ENCODE measurements at regions not wholly inside any gene's neighbourhood (a gene's known extent, or its start where the extent isn't known, plus 50 kb on each side); places are given as distances from the start of the nearest gene placed in this dataset.
"Not testable (repeated sequence)": the region's sequence is repeated elsewhere in the genome, so short reads cannot be mapped to it uniquely, and the experiment has no call there.

GRCh38 chr5:82720213-82721086 lies 356.7 kb downstream of the TMEM167A start:
- Histone ChIP-seq H3K36me3 (ENCODE audit: control insufficient read depth, insufficient read depth, low read length, severe bottlenecking) (no peaks in the 10 kb centered on the region), H3K27me3 (replicated peaks; ENCODE audit: control insufficient read depth, insufficient read depth, low read length) (no peaks in the 10 kb centered on the region), H3K4me1 (ENCODE audit: control insufficient read depth, insufficient read depth, low read length) (no peaks in the 10 kb centered on the region), H3K4me3 (ENCODE audit: low read length) (no peak overlapping the region), H3K9me3 (ENCODE audit: control insufficient read depth, low read length) (no peaks in the 10 kb centered on the region), H3K9ac (ENCODE audit: low read length) (no peak overlapping the region)
- no peak for DNase-seq (ENCODE audit: low read depth)

- Histone ChIP-seq H3K4me1 (ENCODE audit: control insufficient read depth, insufficient read depth, low read length) (no peaks in the 10 kb centered on the region), H3K9me3 (ENCODE audit: control insufficient read depth, low read length) (no peaks in the 10 kb centered on the region), H3K9ac (ENCODE audit: low read length) (no peak overlapping the region), H3K36me3 (ENCODE audit: control insufficient read depth, insufficient read depth, low read length, severe bottlenecking) (no peaks in the 10 kb centered on the region), H3K27me3 (replicated peaks; ENCODE audit: control insufficient read depth, insufficient read depth, low read length) (no peaks in the 10 kb centered on the region), H3K4me3 (ENCODE audit: low read length) (no peak overlapping the region)
- peak; percentile 38 for DNase-seq (ENCODE audit: low read depth)
Measured at GRCh38 chr5:82719368-82719767, 357.8 kb downstream of the TMEM167A start.

GRCh38 chr5:82717738-82718137 lies 359.5 kb downstream of the TMEM167A start:
- Histone ChIP-seq H3K4me3 (ENCODE audit: low read length) (no peak overlapping the region), H3K36me3 (ENCODE audit: control insufficient read depth, insufficient read depth, low read length, severe bottlenecking) (no peaks in the 10 kb centered on the region), H3K27me3 (replicated peaks; ENCODE audit: control insufficient read depth, insufficient read depth, low read length) (no peaks in the 10 kb centered on the region), H3K4me1 (ENCODE audit: control insufficient read depth, insufficient read depth, low read length) (no peaks in the 10 kb centered on the region), H3K9me3 (ENCODE audit: control insufficient read depth, low read length) (no peaks in the 10 kb centered on the region), H3K9ac (ENCODE audit: low read length) (no peak overlapping the region)
- DNase-seq (ENCODE audit: low read depth) = no peak

GRCh38 chr5:82714732-82715131 lies 362.5 kb downstream of the TMEM167A start:
- H3K27me3 ChIP-seq (replicated peaks; ENCODE audit: control insufficient read depth, insufficient read depth, low read length); H3K9ac ChIP-seq (ENCODE audit: low read length); H3K9me3 ChIP-seq (ENCODE audit: control insufficient read depth, low read length); DNase-seq (ENCODE audit: low read depth); H3K36me3 ChIP-seq (ENCODE audit: control insufficient read depth, insufficient read depth, low read length, severe bottlenecking); H3K4me3 ChIP-seq (ENCODE audit: low read length); H3K4me1 ChIP-seq (ENCODE audit: control insufficient read depth, insufficient read depth, low read length): not testable (repeated sequence)

GRCh38 chr5:82713811-82714210 lies 363.4 kb downstream of the TMEM167A start:
- Histone ChIP-seq H3K9ac (ENCODE audit: low read length) (no peak overlapping the region), H3K27me3 (replicated peaks; ENCODE audit: control insufficient read depth, insufficient read depth, low read length) (no peaks in the 10 kb centered on the region), H3K4me1 (ENCODE audit: control insufficient read depth, insufficient read depth, low read length) (no peaks in the 10 kb centered on the region), H3K9me3 (ENCODE audit: control insufficient read depth, low read length) (no peaks in the 10 kb centered on the region), H3K36me3 (ENCODE audit: control insufficient read depth, insufficient read depth, low read length, severe bottlenecking) (no peaks in the 10 kb centered on the region), H3K4me3 (ENCODE audit: low read length) (no peak overlapping the region)
- DNase-seq (ENCODE audit: low read depth) = no peak

- H3K4me1 ChIP-seq (ENCODE audit: control insufficient read depth, insufficient read depth, low read length) = no peaks in the 10 kb centered on the region
- no peak for DNase-seq (ENCODE audit: low read depth)
- no peak overlapping the region for H3K4me3 ChIP-seq (ENCODE audit: low read length)
- H3K9me3 ChIP-seq (ENCODE audit: control insufficient read depth, low read length) = peaks cover 4% of the 10 kb centered on the region
- no peaks in the 10 kb centered on the region for H3K36me3 ChIP-seq (ENCODE audit: control insufficient read depth, insufficient read depth, low read length, severe bottlenecking)
- H3K27me3 ChIP-seq (replicated peaks; ENCODE audit: control insufficient read depth, insufficient read depth, low read length) = no peaks in the 10 kb centered on the region
- H3K9ac ChIP-seq (ENCODE audit: low read length) = no peak overlapping the region
Measured at GRCh38 chr5:82707741-82708140, 369.5 kb downstream of the TMEM167A start.

- no peaks in the 10 kb centered on the region for H3K27me3 ChIP-seq (replicated peaks; ENCODE audit: control insufficient read depth, insufficient read depth, low read length)
- H3K4me1 ChIP-seq (ENCODE audit: control insufficient read depth, insufficient read depth, low read length) = no peaks in the 10 kb centered on the region
- no peak overlapping the region for H3K9ac ChIP-seq (ENCODE audit: low read length)
- no peaks in the 10 kb centered on the region for H3K36me3 ChIP-seq (ENCODE audit: control insufficient read depth, insufficient read depth, low read length, severe bottlenecking)
- peaks cover 4% of the 10 kb centered on the region for H3K9me3 ChIP-seq (ENCODE audit: control insufficient read depth, low read length)
- H3K4me3 ChIP-seq (ENCODE audit: low read length) = no peak overlapping the region
- DNase-seq (ENCODE audit: low read depth) = no peak
Measured at GRCh38 chr5:82704381-82704780, 372.8 kb downstream of the TMEM167A start.

- Histone ChIP-seq H3K9me3 (ENCODE audit: control insufficient read depth, low read length) (peaks cover 4% of the 10 kb centered on the region), H3K4me1 (ENCODE audit: control insufficient read depth, insufficient read depth, low read length) (no peaks in the 10 kb centered on the region), H3K4me3 (ENCODE audit: low read length) (no peak overlapping the region), H3K9ac (ENCODE audit: low read length) (no peak overlapping the region), H3K36me3 (ENCODE audit: control insufficient read depth, insufficient read depth, low read length, severe bottlenecking) (no peaks in the 10 kb centered on the region), H3K27me3 (replicated peaks; ENCODE audit: control insufficient read depth, insufficient read depth, low read length) (no peaks in the 10 kb centered on the region)
- DNase-seq (ENCODE audit: low read depth) = no peak
Measured at GRCh38 chr5:82702046-82702445, 375.1 kb downstream of the TMEM167A start.

GRCh38 chr5:82699737-82700136 lies 377.5 kb downstream of the TMEM167A start:
- no peak overlapping the region for H3K9ac ChIP-seq (ENCODE audit: low read length)
- no peak for DNase-seq (ENCODE audit: low read depth)
- H3K36me3 ChIP-seq (ENCODE audit: control insufficient read depth, insufficient read depth, low read length, severe bottlenecking) = no peaks in the 10 kb centered on the region
- H3K4me3 ChIP-seq (ENCODE audit: low read length) = no peak overlapping the region
- no peaks in the 10 kb centered on the region for H3K27me3 ChIP-seq (replicated peaks; ENCODE audit: control insufficient read depth, insufficient read depth, low read length)
- H3K9me3 ChIP-seq (ENCODE audit: control insufficient read depth, low read length) = no peaks in the 10 kb centered on the region
- no peaks in the 10 kb centered on the region for H3K4me1 ChIP-seq (ENCODE audit: control insufficient read depth, insufficient read depth, low read length)

GRCh38 chr5:82698026-82698425 lies 379.2 kb downstream of the TMEM167A start:
- no peaks in the 10 kb centered on the region for H3K27me3 ChIP-seq (replicated peaks; ENCODE audit: control insufficient read depth, insufficient read depth, low read length)
- H3K36me3 ChIP-seq (ENCODE audit: control insufficient read depth, insufficient read depth, low read length, severe bottlenecking) = no peaks in the 10 kb centered on the region
- H3K4me1 ChIP-seq (ENCODE audit: control insufficient read depth, insufficient read depth, low read length) = no peaks in the 10 kb centered on the region
- no peak overlapping the region for H3K9ac ChIP-seq (ENCODE audit: low read length)
- H3K4me3 ChIP-seq (ENCODE audit: low read length) = no peak overlapping the region
- no peaks in the 10 kb centered on the region for H3K9me3 ChIP-seq (ENCODE audit: control insufficient read depth, low read length)
- peak; percentile 41 for DNase-seq (ENCODE audit: low read depth)

- H3K4me1 ChIP-seq (ENCODE audit: control insufficient read depth, insufficient read depth, low read length) = no peaks in the 10 kb centered on the region
- no peak overlapping the region for H3K4me3 ChIP-seq (ENCODE audit: low read length)
- H3K27me3 ChIP-seq (replicated peaks; ENCODE audit: control insufficient read depth, insufficient read depth, low read length) = no peaks in the 10 kb centered on the region
- DNase-seq (ENCODE audit: low read depth) = no peak
- no peak overlapping the region for H3K9ac ChIP-seq (ENCODE audit: low read length)
- no peaks in the 10 kb centered on the region for H3K36me3 ChIP-seq (ENCODE audit: control insufficient read depth, insufficient read depth, low read length, severe bottlenecking)
- no peaks in the 10 kb centered on the region for H3K9me3 ChIP-seq (ENCODE audit: control insufficient read depth, low read length)
Measured at GRCh38 chr5:82694711-82695285, 382.4 kb downstream of the TMEM167A start.
